ENCODE measurements at regions not wholly inside any gene's neighbourhood (a gene's known extent, or its start where the extent isn't known, plus 50 kb on each side); places are given as distances from the start of the nearest gene placed in this dataset.
"Not testable (repeated sequence)": the region's sequence is repeated elsewhere in the genome, so short reads cannot be mapped to it uniquely, and the experiment has no call there.

GRCh38 chr5:91754990-91755389 is 371.9 kb upstream of the ARRDC3 start:
- TF ChIP-seq, protein P1, sequence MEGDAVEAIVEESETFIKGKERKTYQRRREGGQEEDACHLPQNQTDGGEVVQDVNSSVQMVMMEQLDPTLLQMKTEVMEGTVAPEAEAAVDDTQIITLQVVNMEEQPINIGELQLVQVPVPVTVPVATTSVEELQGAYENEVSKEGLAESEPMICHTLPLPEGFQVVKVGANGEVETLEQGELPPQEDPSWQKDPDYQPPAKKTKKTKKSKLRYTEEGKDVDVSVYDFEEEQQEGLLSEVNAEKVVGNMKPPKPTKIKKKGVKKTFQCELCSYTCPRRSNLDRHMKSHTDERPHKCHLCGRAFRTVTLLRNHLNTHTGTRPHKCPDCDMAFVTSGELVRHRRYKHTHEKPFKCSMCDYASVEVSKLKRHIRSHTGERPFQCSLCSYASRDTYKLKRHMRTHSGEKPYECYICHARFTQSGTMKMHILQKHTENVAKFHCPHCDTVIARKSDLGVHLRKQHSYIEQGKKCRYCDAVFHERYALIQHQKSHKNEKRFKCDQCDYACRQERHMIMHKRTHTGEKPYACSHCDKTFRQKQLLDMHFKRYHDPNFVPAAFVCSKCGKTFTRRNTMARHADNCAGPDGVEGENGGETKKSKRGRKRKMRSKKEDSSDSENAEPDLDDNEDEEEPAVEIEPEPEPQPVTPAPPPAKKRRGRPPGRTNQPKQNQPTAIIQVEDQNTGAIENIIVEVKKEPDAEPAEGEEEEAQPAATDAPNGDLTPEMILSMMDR (IDR thresholded peaks at IDR 0.05; ENCODE audit: insufficient read depth, low read depth, low read length), result no peak
- no peak for DNase-seq (ENCODE audit: low read depth)
- no peak overlapping the region for H3K4me3 ChIP-seq (ENCODE audit: low read depth, low read length)

DNA sequence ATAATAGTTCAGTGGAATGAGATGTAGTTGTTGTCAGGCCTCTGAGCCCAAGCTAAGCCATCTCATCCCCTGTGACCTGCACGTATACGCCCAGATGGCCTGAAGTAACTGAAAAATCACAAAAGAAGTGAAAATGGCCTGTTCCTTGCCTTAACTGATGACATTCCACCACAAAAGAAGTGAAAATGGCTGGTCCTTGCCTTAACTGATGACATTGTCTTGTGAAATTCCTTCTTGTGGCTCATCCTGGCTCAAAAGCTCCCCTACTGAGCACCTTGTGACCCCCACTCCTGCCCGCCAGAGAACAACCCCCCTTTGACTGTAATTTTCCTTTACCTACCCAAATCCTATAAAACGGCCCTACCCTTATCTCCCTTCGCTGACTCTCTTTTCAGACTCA is 361.4 kb upstream of the ARRDC3 start:
- not testable (repeated sequence) for DNase-seq (ENCODE audit: low read depth); H3K4me3 ChIP-seq (ENCODE audit: low read depth, low read length)

DNA sequence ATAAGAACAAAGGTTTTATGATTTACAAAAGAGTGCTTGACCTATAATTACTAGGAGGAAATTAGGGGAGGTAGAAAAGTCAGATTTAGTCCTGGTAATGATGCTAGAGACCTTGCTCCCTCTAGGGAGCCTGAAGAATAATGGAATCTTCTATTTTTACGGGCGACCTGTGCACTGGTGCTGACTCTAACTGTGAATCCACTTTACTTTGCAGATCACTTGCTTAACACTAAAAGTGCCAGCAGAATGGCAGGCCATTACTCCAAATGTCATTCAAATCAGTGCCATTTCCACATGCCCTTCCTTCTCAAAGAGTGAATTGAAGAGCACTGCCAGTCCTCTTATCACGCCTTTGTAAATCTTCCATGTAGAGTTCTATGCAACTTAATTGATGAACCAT is 359.4 kb upstream of the ARRDC3 start:
- H3K4me3 ChIP-seq (ENCODE audit: low read depth, low read length), result no peak overlapping the region
- no peak for DNase-seq (ENCODE audit: low read depth)
- TF ChIP-seq, protein P1 (IDR thresholded peaks at IDR 0.05; ENCODE audit: insufficient read depth, low read depth, low read length), result no peak

DNA sequence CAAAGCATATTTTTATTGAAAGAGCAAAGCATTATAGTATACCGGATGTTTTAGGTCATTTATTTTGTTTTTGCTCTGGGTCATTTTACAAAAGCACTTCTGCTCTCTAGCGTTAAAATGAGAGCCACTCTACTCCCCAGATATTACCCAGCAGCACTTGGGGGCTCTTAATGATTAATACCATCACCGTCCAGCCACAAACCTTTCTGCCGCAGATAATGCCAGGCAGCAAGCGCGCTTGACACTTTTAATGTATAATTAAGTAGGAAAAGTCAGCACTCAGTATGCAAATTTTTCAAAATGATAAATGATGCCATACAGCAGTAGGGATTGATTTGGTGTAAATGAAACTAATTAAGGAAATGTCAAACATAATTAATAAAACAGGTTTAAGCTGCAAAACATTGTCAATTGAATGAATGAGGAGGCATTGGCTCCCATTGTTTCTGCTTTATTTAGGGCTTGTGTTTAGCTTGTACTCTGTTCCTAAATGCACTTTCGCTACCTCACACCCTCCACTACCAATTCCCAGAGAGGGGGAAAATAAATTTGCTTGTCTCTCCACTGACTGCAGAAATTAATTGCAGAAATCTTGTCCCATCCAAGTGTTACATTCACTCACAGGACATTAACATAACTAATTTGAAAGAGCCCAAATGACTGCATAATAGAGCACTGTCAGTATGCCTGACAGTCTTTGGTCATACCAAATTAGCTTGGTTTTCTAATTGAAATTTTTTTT is 358.8 kb upstream of the ARRDC3 start:
- no peak overlapping the region for H3K4me3 ChIP-seq (ENCODE audit: low read depth, low read length)
- TF ChIP-seq, protein P1 (IDR thresholded peaks at IDR 0.05; ENCODE audit: insufficient read depth, low read depth, low read length), result no peak
- DNase-seq (ENCODE audit: low read depth), result no peak

- TF ChIP-seq, protein P1 (IDR thresholded peaks at IDR 0.05; ENCODE audit: insufficient read depth, low read depth, low read length), result no peak
- DNase-seq (ENCODE audit: low read depth), result no peak
- H3K4me3 ChIP-seq (ENCODE audit: low read depth, low read length), result no peak overlapping the region
These were observed 346.9 kb upstream of the ARRDC3 start for GRCh38 chr5:91730026-91730425.

GRCh38 chr5:91727463-91727862 is 344.3 kb upstream of the ARRDC3 start:
- no peak for DNase-seq (ENCODE audit: low read depth)
- H3K4me3 ChIP-seq (ENCODE audit: low read depth, low read length), result no peak overlapping the region
- TF ChIP-seq, protein P1 (IDR thresholded peaks at IDR 0.05; ENCODE audit: insufficient read depth, low read depth, low read length), result no peak

- no peak overlapping the region for H3K4me3 ChIP-seq (ENCODE audit: low read depth, low read length)
- no peak for DNase-seq (ENCODE audit: low read depth)
- TF ChIP-seq, protein P1 (IDR thresholded peaks at IDR 0.05; ENCODE audit: insufficient read depth, low read depth, low read length), result no peak
These were observed 339.8 kb upstream of the ARRDC3 start for GRCh38 chr5:91722736-91723467.
